ENCODE measurements at regions not wholly inside any gene's neighbourhood (a gene's known extent, or its start where the extent isn't known, plus 50 kb on each side); places are given as distances from the start of the nearest gene placed in this dataset.

GRCh38 chr9:16191191-16191590, 638.3 kb downstream of the CCDC171 start:
- H3K9me3 Mint-ChIP-seq: peaks cover 13% of the 10 kb centered on the region
- no peak overlapping the region for H3K27ac ChIP-seq (ENCODE audit: low read depth, low read length)
- peaks cover 19% of the 10 kb centered on the region for H3K4me1 Mint-ChIP-seq
- no peaks in the 10 kb centered on the region for H3K36me3 ChIP-seq (ENCODE audit: control insufficient read depth, insufficient read depth, low read length)
- peaks cover 2% of the 10 kb centered on the region for H3K27me3 Mint-ChIP-seq (ENCODE audit: insufficient read depth)
- DNase-seq: no peak
- peaks cover 7% of the 10 kb centered on the region for H3K4me1 ChIP-seq (ENCODE audit: control insufficient read depth, insufficient read depth, low read length)
- no peaks in the 10 kb centered on the region for H3K36me3 Mint-ChIP-seq (ENCODE audit: low read depth)
- TF ChIP-seq CTCF (conservative IDR thresholded peaks at IDR 0.05): no peak
- H3K27me3 ChIP-seq (ENCODE audit: control insufficient read depth, insufficient read depth, low read length, poor library complexity, severe bottlenecking): no peaks in the 10 kb centered on the region
- H3K4me3 ChIP-seq (ENCODE audit: low read length): no peak overlapping the region
- H3K9me3 ChIP-seq (ENCODE audit: control insufficient read depth, low read length): peaks cover 11% of the 10 kb centered on the region
- 93% methylated on average over 3 of the region's 3 CpGs for WGBS, 2 experiments (ENCODE audit: insufficient coverage in 1 of 2, insufficient read length in 1 of 2)
- no peak overlapping the region for H3K9ac ChIP-seq (ENCODE audit: extremely low read depth, low read length, poor library complexity, severe bottlenecking)
- H3K27ac Mint-ChIP-seq: peak overlapping the region; percentile 38
- no peak overlapping the region for H3K4me3 Mint-ChIP-seq

GRCh38 chr9:16191691-16192402, 639.0 kb downstream of the CCDC171 start:
- H3K27me3 Mint-ChIP-seq (ENCODE audit: insufficient read depth): peaks cover 2% of the 10 kb centered on the region
- H3K36me3 ChIP-seq (ENCODE audit: control insufficient read depth, insufficient read depth, low read length): no peaks in the 10 kb centered on the region
- H3K9me3 ChIP-seq (ENCODE audit: control insufficient read depth, low read length): peaks cover 11% of the 10 kb centered on the region
- H3K4me1 ChIP-seq (ENCODE audit: control insufficient read depth, insufficient read depth, low read length): peaks cover 7% of the 10 kb centered on the region
- H3K4me3 Mint-ChIP-seq: no peak overlapping the region
- 9 to 11% methylated on average over 7 to 14 of the region's 14 CpGs for WGBS, 2 experiments (ENCODE audit: insufficient coverage in 1 of 2, insufficient read length in 1 of 2)
- H3K9me3 Mint-ChIP-seq: peaks cover 13% of the 10 kb centered on the region
- peak; percentile 96 for TF ChIP-seq CTCF (conservative IDR thresholded peaks at IDR 0.05)
- H3K4me1 Mint-ChIP-seq: peaks cover 19% of the 10 kb centered on the region
- H3K27me3 ChIP-seq (ENCODE audit: control insufficient read depth, insufficient read depth, low read length, poor library complexity, severe bottlenecking): no peaks in the 10 kb centered on the region
- DNase-seq: peak; percentile 95
- H3K4me3 ChIP-seq (ENCODE audit: low read length): peak overlapping the region; percentile 57
- H3K27ac Mint-ChIP-seq: no peak overlapping the region
- H3K36me3 Mint-ChIP-seq (ENCODE audit: low read depth): no peaks in the 10 kb centered on the region
- no peak overlapping the region for H3K9ac ChIP-seq (ENCODE audit: extremely low read depth, low read length, poor library complexity, severe bottlenecking)
- no peak overlapping the region for H3K27ac ChIP-seq (ENCODE audit: low read depth, low read length)

GRCh38 chr9:16192403-16193017, 639.7 kb downstream of the CCDC171 start:
- Histone ChIP-seq H3K4me1 (ENCODE audit: control insufficient read depth, insufficient read depth, low read length) (peaks cover 7% of the 10 kb centered on the region), H3K36me3 (ENCODE audit: control insufficient read depth, insufficient read depth, low read length) (no peaks in the 10 kb centered on the region), H3K9me3 (ENCODE audit: control insufficient read depth, low read length) (peaks cover 11% of the 10 kb centered on the region), H3K9ac (ENCODE audit: extremely low read depth, low read length, poor library complexity, severe bottlenecking) (no peak overlapping the region), H3K27me3 (ENCODE audit: control insufficient read depth, insufficient read depth, low read length, poor library complexity, severe bottlenecking) (no peaks in the 10 kb centered on the region), H3K4me3 (ENCODE audit: low read length) (no peak overlapping the region), H3K27ac (ENCODE audit: low read depth, low read length) (no peak overlapping the region)
- peaks cover 2% of the 10 kb centered on the region for H3K27me3 Mint-ChIP-seq (ENCODE audit: insufficient read depth)
- no peak for DNase-seq
- no peak for TF ChIP-seq CTCF (conservative IDR thresholded peaks at IDR 0.05)
- H3K9me3 Mint-ChIP-seq: peaks cover 13% of the 10 kb centered on the region
- 37 to 80% methylated on average over 1 to 6 of the region's 6 CpGs for WGBS, 2 experiments (ENCODE audit: insufficient coverage in 1 of 2, insufficient read length in 1 of 2)
- peaks cover 19% of the 10 kb centered on the region for H3K4me1 Mint-ChIP-seq
- no peak overlapping the region for H3K27ac Mint-ChIP-seq
- no peaks in the 10 kb centered on the region for H3K36me3 Mint-ChIP-seq (ENCODE audit: low read depth)
- H3K4me3 Mint-ChIP-seq: no peak overlapping the region
